DOHH2 (cell line): ENCODE measurements at regions not wholly inside any gene's neighbourhood (a gene's known extent, or its start where the extent isn't known, plus 50 kb on each side); places are given as distances from the start of the nearest gene placed in this dataset.

Experiments used
- EZH2phosphoT487 ChIP-seq: fragments of 200-600 bp; sonication (generic); IDR thresholded peaks from 2 replicates; pipeline ENCODE4 v1.6.1; 2017; ENCODE audit warnings: borderline replicate concordance, mild to moderate bottlenecking, antibody characterized with exemption, low read length, moderate library complexity, mixed read lengths
- TF ChIP-seq, protein P1 (sequence below): fragments of 200-600 bp; sonication (generic); IDR thresholded peaks from one replicate; pipeline ENCODE4 v1.5.1; 2014; ENCODE audit warnings: antibody characterized with exemption, mild to moderate bottlenecking, low read depth, low read length; ENCODE audit not compliant: poor library complexity, severe bottlenecking

DNA sequence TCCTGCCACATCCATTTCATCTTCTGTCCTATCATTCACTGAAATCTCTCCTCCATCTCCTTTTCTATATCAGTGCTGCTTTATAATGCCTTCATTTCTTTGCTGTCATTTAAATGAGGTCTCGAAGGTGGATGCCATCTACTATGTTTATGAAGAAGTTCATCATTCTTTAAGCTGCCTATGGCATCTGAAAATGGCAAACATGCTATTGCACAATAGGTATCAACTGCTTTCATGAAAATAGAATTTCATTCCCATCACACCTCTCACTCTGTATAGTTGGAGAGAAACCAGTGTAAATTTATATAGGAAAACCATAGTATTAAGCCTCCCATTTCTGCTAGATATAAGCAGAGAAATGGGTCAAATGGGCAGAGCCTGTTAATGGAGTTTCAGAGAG is 100.2 kb downstream of the FGF9 start:
- no peak for TF ChIP-seq EZH2phosphoT487
- TF ChIP-seq, protein P1, sequence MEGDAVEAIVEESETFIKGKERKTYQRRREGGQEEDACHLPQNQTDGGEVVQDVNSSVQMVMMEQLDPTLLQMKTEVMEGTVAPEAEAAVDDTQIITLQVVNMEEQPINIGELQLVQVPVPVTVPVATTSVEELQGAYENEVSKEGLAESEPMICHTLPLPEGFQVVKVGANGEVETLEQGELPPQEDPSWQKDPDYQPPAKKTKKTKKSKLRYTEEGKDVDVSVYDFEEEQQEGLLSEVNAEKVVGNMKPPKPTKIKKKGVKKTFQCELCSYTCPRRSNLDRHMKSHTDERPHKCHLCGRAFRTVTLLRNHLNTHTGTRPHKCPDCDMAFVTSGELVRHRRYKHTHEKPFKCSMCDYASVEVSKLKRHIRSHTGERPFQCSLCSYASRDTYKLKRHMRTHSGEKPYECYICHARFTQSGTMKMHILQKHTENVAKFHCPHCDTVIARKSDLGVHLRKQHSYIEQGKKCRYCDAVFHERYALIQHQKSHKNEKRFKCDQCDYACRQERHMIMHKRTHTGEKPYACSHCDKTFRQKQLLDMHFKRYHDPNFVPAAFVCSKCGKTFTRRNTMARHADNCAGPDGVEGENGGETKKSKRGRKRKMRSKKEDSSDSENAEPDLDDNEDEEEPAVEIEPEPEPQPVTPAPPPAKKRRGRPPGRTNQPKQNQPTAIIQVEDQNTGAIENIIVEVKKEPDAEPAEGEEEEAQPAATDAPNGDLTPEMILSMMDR = no peak
